ENCODE measurements at regions not wholly inside any gene's neighbourhood (a gene's known extent, or its start where the extent isn't known, plus 50 kb on each side); places are given as distances from the start of the nearest gene placed in this dataset.
"Not testable (repeated sequence)": the region's sequence is repeated elsewhere in the genome, so short reads cannot be mapped to it uniquely, and the experiment has no call there.

- no peak for DNase-seq (ENCODE audit: low read depth in 4 of 4, low spot score in 1 of 4)
These were observed 517.6 kb downstream of the BTBD3 start for GRCh38 chr20:12435268-12435667.

DNA sequence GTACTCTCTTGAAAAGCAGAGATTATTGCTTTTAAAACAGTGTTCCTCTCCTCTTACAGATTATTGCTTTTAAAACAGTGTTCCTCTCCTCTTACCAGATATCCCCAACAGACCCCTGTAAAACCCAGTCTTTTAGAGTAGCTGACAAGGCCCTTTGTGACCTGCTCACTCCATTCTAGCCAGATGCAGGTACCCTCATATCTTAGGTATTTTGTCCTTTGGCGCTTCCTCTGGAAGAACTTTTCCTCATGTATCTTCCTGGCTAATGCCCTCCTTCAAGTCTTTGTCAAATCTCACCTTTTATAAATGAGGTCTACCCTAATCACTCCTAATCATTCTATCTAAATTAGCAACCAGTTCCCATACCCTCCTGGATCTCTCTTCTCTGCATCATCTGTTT lies 536.0 kb downstream of the BTBD3 start:
- DNase-seq (ENCODE audit: low read depth in 4 of 4, low spot score in 1 of 4), result no peak

- DNase-seq (ENCODE audit: low read depth in 4 of 4, low spot score in 1 of 4), result no peak
These were observed 537.5 kb downstream of the BTBD3 start for GRCh38 chr20:12455148-12455547.

DNA sequence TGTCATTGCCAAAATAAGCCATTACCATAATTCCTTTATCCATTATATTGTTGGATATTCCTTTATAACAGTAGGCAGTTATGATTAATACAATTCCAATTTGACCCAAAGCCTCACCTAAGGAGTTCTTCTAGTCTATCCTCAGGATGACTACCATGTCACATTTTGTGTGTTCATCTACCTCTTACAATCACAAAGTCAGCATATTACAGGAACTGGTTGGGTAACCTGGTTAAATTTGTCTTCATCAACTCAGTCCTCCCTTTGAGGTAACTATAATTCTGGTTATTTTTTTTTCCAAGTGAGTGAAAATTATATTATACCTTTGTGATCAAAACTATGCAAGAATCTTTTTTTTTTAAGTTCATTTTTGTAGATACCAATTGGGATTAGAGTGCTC lies 540.5 kb downstream of the BTBD3 start:
- DNase-seq (ENCODE audit: low read depth in 4 of 4, low spot score in 1 of 4), result no peak

GRCh38 chr20:12464036-12464435 lies 544.7 kb upstream of the SPTLC3 start:
- no peak for DNase-seq (ENCODE audit: low read depth in 4 of 4, low spot score in 1 of 4)

DNA sequence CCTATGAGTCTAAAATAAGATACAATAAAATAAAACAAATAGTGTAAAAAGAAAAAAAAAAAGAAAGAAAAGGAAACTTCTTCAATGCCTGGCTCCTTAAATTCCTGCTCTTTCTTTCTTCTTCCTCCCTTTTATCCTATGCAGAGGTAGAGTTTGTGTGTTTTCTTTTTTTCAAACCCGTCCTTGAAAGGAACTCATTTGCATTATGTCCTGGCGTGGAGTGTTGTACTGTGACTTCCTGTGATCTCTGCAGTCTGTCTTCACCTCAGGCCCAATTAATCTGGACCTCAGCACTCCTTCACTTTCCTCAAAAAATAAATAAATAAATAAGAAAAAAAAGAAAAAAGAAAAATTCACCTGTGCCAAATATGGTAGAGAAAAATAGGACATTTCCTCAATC lies 541.9 kb upstream of the SPTLC3 start:
- no peak for DNase-seq (ENCODE audit: low read depth in 4 of 4, low spot score in 1 of 4)

DNA sequence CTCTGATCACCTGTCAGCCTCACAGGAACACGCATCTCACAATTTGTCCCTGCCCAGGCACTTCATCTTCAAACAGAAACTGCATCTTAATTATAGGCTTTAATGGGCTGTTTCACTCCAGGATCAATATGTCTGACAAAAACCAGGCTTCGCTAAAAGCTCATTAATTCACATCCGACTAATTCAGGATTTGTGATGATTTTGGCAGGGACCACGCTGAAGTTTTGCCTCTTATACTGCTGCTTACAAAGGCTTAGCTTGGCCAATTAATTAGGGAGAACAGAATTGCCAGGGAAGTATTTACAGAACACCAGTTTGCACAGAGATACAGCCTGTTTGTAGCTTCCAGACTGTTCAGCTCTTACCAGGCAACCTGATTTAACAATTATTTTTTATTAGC lies 541.0 kb upstream of the SPTLC3 start:
- no peak for DNase-seq (ENCODE audit: low read depth in 4 of 4, low spot score in 1 of 4)

- DNase-seq (ENCODE audit: low read depth in 4 of 4, low spot score in 1 of 4), result no peak
These were observed 526.1 kb upstream of the SPTLC3 start for GRCh38 chr20:12482661-12483060.

- DNase-seq (ENCODE audit: low read depth in 4 of 4, low spot score in 1 of 4), result no peak
These were observed 506.3 kb upstream of the SPTLC3 start for GRCh38 chr20:12502443-12502842.

- no peak for DNase-seq (ENCODE audit: low read depth in 4 of 4, low spot score in 1 of 4)
These were observed 504.0 kb upstream of the SPTLC3 start for GRCh38 chr20:12504779-12505178.

DNA sequence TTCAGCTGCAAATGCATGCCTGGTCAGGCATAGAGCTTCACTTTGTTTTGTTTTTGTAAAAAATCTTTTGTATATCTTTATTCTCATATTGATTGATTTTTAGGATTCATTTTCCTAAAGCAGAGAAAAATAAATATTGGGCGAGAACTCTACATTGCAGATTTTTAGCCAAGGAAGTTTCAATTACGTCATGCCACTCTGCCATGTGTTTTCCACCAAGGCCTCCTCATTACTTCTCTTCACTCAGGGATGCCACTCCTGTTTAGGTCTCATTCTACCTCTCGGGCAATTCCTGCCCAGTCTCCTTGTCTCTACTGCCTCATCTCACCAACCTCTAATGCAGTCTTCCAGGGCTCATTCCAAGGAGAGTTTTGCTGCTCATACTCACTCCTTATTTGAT lies 497.3 kb upstream of the SPTLC3 start:
- DNase-seq (ENCODE audit: low read depth in 4 of 4, low spot score in 1 of 4), result no peak

- DNase-seq (ENCODE audit: low read depth in 4 of 4, low spot score in 1 of 4), result no peak
These were observed 496.0 kb upstream of the SPTLC3 start for GRCh38 chr20:12512755-12513154.

DNA sequence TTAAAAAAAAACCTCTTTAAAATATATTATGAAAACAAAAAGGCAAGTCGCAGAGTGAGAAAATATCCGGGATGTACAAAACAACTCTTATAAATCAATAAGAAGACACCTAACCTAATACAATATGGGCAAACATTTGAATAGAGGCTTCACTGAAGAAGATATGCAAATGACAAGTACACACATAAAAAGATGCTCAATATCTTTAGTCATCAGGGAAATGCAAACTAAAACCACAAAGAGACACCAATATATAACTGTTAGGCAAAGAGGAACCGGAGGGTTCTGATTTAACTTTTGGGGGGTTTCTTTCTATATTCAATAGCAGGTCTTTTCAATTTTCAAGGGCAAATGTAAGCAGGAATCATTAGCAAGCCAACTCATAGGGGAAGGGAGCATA lies 480.7 kb upstream of the SPTLC3 start:
- DNase-seq (ENCODE audit: low read depth in 4 of 4, low spot score in 1 of 4), result no peak

- no peak for DNase-seq (ENCODE audit: low read depth in 4 of 4, low spot score in 1 of 4)
These were observed 480.2 kb upstream of the SPTLC3 start for GRCh38 chr20:12528591-12529041.

- no peak for DNase-seq (ENCODE audit: low read depth in 4 of 4, low spot score in 1 of 4)
These were observed 477.1 kb upstream of the SPTLC3 start for GRCh38 chr20:12531626-12532025.

DNA sequence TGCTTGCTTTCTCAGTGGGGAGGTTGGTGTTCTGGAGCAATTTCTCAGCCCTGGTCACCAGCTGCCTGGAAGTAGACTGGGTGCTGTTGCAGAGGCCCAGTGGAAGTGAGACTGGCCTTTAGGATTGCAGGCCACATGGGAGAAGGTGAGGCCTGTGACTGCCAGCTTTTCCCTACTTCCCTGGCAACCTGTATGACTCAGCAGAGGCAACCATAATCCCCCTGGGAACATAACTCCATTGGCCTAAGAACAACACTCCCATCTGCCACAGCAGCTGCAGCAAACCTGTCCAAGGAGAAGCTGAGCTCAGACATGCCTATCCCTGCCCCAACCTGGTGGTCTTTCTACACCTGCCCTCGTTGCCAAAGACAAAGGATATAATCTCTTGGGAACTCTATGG lies 473.5 kb upstream of the SPTLC3 start:
- DNase-seq (ENCODE audit: low read depth in 4 of 4, low spot score in 1 of 4), result no peak

DNA sequence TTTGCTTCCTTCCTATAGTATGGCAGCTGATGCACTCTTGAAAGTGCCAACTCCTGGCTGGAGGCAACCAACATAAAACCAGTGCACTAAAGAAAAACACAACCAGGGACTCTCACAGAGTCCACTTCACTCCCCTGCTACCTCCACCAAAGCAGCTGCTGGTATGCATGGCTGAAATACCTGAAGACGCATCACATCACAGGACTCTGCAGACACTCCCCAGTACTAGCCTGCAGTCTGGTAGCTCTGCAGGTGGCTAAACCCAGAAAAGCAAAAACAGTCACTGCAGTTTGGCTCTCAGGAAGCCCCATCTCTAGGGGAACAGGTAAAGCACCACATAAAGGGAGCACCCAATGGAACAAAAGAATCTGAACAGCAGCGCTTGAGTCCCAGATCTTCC lies 473.0 kb upstream of the SPTLC3 start:
- DNase-seq (ENCODE audit: low read depth in 4 of 4, low spot score in 1 of 4), result no peak

GRCh38 chr20:12554426-12554825 lies 454.3 kb upstream of the SPTLC3 start:
- DNase-seq (ENCODE audit: low read depth in 4 of 4, low spot score in 1 of 4), result no peak

DNA sequence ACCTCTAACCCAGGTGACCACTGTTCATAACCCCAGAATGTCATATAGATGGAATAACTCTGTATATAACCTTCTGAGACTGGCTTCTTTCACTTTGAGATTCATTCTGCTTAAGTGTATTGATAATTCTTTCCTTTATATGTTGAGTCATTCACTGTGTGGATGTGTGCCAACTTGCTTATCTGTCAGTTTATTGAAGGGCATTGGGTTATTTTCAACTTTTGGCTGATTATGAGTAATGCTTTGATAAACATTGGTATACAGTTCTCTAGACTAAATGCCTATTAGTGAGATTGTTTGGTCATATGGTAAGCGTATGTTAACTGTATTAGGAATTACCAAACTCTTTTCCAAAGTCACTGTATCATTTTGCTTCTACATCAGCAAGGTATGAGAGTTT lies 453.4 kb upstream of the SPTLC3 start:
- no peak for DNase-seq (ENCODE audit: low read depth in 4 of 4, low spot score in 1 of 4)

- not testable (repeated sequence) for DNase-seq (ENCODE audit: low read depth in 4 of 4, low spot score in 1 of 4)
These were observed 452.9 kb upstream of the SPTLC3 start for GRCh38 chr20:12555849-12556248.

GRCh38 chr20:12557224-12557623 lies 451.5 kb upstream of the SPTLC3 start:
- no peak for DNase-seq (ENCODE audit: low read depth in 4 of 4, low spot score in 1 of 4)

DNA sequence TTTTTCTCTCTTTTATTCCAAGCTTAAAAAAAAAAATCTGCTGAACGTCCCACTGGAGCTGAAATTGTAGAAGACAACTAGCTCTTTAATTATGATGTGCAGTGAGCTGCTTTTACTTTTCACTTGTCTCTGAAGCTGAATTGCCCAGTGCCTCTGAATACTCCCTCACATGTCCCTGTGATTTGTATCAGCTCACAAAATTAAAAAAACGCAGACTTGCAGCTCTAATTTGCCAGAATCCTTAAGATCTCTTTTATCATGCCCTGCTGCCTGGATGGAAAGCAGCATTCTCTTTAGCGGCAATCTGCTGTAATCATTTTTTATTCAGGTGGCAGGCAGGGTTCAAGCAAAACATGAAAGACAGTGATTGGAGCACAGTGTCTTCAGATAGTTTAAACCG lies 443.8 kb upstream of the SPTLC3 start:
- no peak for DNase-seq (ENCODE audit: low read depth in 4 of 4, low spot score in 1 of 4)

DNA sequence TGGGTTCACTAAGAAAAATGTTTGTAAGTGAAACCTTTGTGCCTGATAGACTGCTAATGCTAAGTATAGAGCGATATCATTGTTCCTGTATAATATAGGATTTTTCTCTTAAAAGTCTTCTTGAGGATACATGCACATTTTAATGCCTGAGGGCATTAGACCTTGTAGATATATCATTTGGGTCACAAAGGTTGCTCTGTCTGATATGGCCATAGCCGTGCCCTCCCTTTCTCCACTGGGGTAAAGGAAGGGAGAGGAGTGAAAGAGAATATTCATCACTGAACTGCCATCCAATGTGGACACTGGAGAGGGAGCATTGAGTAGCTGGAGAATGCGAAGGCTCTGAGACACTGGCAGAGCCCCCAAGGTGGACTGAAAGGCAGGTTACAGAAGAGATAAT lies 442.2 kb upstream of the SPTLC3 start:
- DNase-seq (ENCODE audit: low read depth in 4 of 4, low spot score in 1 of 4), result no peak

DNA sequence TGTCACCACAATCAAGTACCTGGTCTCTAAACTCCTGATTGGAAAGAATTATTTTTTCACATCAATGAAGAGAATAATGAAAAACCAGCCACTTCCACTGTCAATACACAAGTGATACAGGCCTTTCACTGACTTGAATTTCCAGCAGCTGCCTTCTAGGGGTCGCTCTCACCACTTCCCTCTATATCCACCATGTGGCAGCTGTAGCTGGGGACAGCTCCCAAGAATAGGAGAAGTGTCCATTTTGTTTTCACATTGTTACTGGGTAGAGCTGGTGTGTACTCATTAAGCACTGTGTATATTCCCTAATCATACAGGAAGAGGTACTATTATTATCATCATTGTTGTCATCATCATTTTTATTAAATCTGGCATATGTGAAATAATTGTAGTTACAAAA lies 438.4 kb upstream of the SPTLC3 start:
- DNase-seq (ENCODE audit: low read depth in 4 of 4, low spot score in 1 of 4), result no peak
